ENCODE measurements at regions not wholly inside any gene's neighbourhood (a gene's known extent, or its start where the extent isn't known, plus 50 kb on each side); places are given as distances from the start of the nearest gene placed in this dataset.

- DNase-seq (ENCODE audit: low read depth, low spot score): no peak
Measured at GRCh38 chr2:204415406-204416181, 129.7 kb upstream of the PARD3B start.

DNA sequence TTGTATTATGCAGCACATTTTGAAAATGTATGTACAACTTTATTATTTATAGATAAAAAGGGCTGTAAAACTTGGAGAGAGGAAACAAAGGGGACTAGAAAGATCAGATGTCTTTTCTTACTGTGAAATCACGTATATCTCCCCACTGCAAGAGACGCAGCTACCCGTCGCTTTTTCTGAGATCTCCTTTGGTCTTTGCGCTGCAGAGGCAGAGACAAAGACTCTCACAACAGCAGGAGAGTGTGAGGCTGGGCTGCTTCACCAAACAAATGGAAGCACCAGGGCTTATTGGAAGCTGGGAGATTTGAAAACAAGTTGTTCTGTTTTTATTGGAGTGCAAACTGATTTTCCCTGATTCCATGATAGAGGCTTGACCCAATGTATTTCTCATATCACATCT, 129.0 kb upstream of the PARD3B start:
- H3K4me3 ChIP-seq (ENCODE audit: low read length): no peak overlapping the region
- DNase-seq (ENCODE audit: low read depth, low spot score): no peak

More at GRCh38 chr2:204415406-204416181, 129.7 kb upstream of the PARD3B start:
- H3K4me3 ChIP-seq (ENCODE audit: low read length): no peak overlapping the region

GRCh38 chr2:204425821-204426220, 119.5 kb upstream of the PARD3B start:
- DNase-seq (ENCODE audit: low read depth, low spot score): no peak
- no peak overlapping the region for H3K4me3 ChIP-seq (ENCODE audit: low read length)

- H3K4me3 ChIP-seq (ENCODE audit: low read length): no peak overlapping the region
- DNase-seq (ENCODE audit: low read depth, low spot score): no peak
Measured at GRCh38 chr2:204428675-204429074, 116.6 kb upstream of the PARD3B start.

GRCh38 chr2:204431529-204431928, 113.7 kb upstream of the PARD3B start:
- no peak overlapping the region for H3K4me3 ChIP-seq (ENCODE audit: low read length)
- no peak for DNase-seq (ENCODE audit: low read depth, low spot score)

DNA sequence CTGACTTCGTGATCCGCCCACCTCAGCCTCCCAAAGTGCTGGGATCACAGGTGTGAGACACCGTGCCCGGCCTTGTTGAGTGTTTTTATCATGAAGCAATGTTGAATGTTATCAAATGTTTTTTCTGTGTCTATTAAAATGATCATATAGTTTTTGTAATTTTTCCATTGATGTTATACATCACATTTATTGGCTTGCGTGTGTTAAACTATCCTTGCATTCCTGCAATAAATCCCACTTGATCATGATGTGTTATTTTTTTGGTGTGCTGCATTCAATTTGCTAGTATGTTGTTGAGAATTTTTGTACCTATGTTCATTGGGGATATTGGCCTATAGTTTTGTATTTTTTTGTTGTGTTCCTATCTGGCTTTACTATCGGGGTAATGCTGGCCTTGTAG, 113.1 kb upstream of the PARD3B start:
- H3K4me3 ChIP-seq (ENCODE audit: low read length): no peak overlapping the region
- no peak for DNase-seq (ENCODE audit: low read depth, low spot score)

- no peak overlapping the region for H3K4me3 ChIP-seq (ENCODE audit: low read length)
- DNase-seq (ENCODE audit: low read depth, low spot score): no peak
Measured at GRCh38 chr2:204434660-204435462, 110.4 kb upstream of the PARD3B start.

- H3K4me3 ChIP-seq (ENCODE audit: low read length): no peak overlapping the region
Measured at GRCh38 chr2:204436230-204436629, 109.0 kb upstream of the PARD3B start.

GRCh38 chr2:204437408-204437807, 107.9 kb upstream of the PARD3B start:
- no peak overlapping the region for H3K4me3 ChIP-seq (ENCODE audit: low read length)
- no peak for DNase-seq (ENCODE audit: low read depth, low spot score)

More at GRCh38 chr2:204436230-204436629, 109.0 kb upstream of the PARD3B start:
- DNase-seq (ENCODE audit: low read depth, low spot score): no peak

GRCh38 chr2:204437815-204438756, 107.2 kb upstream of the PARD3B start:
- DNase-seq (ENCODE audit: low read depth, low spot score): no peak
- no peak overlapping the region for H3K4me3 ChIP-seq (ENCODE audit: low read length)

DNA sequence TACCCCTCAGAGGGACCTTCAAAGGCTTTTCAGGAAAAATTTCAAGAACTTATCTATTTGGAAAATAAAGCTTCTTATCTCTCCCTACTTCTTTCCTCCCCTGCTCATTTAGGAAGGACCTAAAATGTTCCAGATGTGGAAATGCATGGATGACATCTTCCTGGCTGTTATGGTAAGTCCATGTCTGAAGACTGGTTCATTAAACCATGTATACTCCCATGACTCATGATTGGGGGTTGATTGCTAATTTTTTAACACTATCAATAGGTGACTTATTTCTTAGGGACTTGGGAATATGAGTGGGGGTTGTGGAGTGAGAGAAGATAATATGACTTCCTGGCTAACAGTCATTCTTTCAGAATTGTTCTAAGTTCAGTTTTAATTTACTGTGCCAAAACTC, 104.0 kb upstream of the PARD3B start:
- no peak for DNase-seq (ENCODE audit: low read depth, low spot score)
- H3K4me3 ChIP-seq (ENCODE audit: low read length): no peak overlapping the region

- no peak overlapping the region for H3K4me3 ChIP-seq (ENCODE audit: low read length)
- DNase-seq (ENCODE audit: low read depth, low spot score): no peak
Measured at GRCh38 chr2:204445149-204445548, 100.1 kb upstream of the PARD3B start.

- no peak overlapping the region for H3K4me3 ChIP-seq (ENCODE audit: low read length)
- no peak for DNase-seq (ENCODE audit: low read depth, low spot score)
Measured at GRCh38 chr2:204447722-204448121, 97.6 kb upstream of the PARD3B start.

DNA sequence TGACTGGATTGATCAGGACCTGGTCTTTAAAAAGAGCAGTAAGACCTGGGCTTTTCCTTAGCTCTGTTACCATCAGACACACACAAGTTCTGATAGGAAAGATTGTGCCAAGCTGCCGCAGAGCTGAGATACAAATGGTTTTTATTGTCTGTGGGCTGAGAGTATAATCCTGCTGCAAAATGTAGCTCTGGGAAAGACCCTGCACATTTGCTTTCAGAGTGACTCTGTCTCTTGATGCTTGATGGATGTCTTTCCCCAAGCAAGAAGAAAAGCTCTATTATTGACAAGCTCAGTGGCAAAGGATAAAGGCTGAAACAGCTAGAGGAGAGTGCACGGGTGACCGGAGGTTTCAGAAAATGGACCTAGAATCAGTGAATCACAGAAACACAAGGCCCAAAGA, 95.3 kb upstream of the PARD3B start:
- no peak for DNase-seq (ENCODE audit: low read depth, low spot score)
- no peak overlapping the region for H3K4me3 ChIP-seq (ENCODE audit: low read length)

- H3K4me3 ChIP-seq (ENCODE audit: low read length): no peak overlapping the region
- no peak for DNase-seq (ENCODE audit: low read depth, low spot score)
Measured at GRCh38 chr2:204451766-204452165, 93.5 kb upstream of the PARD3B start.

DNA sequence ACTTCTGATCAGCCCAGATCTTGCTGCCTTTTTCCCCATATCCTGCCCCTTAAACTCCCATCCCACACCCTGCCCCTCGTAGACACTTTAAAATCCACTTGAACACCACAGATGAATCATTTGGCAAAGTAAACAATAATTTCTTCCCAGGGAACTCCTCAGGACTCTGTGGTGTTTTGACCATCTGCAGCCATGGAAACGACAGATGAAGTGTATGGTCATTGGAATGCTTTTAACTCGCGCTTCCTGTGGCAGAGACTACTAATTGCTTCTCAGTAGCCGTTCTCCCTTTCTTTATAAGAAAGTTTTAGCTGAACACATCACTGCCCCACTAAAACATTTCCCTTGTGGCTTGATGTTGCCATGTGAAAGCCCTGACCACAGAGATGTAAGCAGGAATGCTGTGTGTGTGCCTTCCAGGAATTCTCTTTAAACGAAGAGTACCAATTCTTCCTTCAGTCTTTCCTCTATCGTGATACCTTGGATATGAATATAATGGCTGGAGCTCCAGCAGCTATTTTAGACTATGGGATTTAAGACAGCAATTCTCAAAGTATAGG, 92.7 kb upstream of the PARD3B start:
- H3K4me3 ChIP-seq (ENCODE audit: low read length): no peak overlapping the region
- no peak for DNase-seq (ENCODE audit: low read depth, low spot score)

DNA sequence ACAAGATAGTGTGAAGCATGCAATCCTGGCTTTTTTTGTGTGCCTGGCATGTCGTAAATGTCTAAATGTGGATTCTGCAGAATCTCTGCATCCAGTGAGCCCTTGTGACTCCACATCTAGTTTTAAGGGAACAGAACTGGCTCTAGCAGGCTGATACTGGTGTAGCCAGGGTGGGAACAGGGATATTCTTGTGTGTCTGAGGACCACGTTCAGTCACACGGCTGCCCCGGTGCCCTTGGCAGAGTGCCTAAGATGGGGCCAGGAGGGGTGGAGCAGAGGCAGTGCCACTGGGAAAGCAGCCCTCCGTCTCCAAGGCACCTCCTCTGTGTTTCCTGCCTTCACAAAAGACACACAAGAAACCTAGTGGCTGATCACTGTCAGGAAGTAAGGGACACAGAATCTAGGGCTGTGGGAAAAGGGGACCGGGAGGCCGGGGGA, 91.5 kb upstream of the PARD3B start:
- no peak overlapping the region for H3K4me3 ChIP-seq (ENCODE audit: low read length)
- DNase-seq (ENCODE audit: low read depth, low spot score): no peak

DNA sequence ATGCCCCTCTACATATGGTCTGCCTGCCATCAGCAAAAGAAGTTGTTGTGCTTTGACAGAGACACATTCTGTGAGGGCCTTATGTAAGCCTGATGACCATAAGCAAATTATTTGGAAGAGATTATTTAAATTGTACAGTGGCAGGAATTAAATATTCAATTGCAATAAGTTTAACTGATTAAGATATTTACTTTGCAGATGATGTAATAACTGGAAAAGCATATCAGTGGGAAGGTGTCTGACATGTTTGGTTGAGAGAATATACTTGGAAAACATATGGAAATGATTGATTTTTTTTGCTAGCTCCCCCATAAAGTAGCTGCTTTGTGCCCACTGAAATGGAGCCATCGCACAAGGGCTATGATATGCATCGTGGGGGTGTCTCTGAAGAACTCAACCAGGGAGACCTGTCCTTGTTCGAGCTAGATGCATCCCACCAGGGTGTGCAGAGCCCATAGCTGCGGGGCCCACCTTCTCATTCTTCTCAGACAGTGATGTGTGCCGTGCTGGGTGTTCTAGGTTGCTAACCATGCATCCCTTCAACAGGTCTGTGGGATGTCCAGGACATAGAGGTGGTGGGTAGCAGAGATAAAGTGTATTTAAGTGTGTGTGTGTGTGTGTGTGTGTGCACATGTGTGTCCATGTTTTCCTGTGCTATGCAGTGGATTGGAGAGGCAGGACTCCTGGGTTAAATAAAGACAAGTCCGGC, 90.4 kb upstream of the PARD3B start:
- no peak overlapping the region for H3K4me3 ChIP-seq (ENCODE audit: low read length)
- DNase-seq (ENCODE audit: low read depth, low spot score): no peak

All from Jurkat, Clone E6-1 (cell line).